CD14-positive monocyte (primary cell): ENCODE measurements at regions not wholly inside any gene's neighbourhood (a gene's known extent, or its start where the extent isn't known, plus 50 kb on each side); places are given as distances from the start of the nearest gene placed in this dataset.

Experiments
- DNase-seq, 3 donors: peaks; one replicate each; pipeline ENCODE4 v3.0.0-alpha.2; 2011 to 2022
- H2AFZ ChIP-seq: 2 replicates; pipeline ENCODE4 v1.6.0; 2012; ENCODE audit warnings: mild to moderate bottlenecking, low read depth, low read length, inconsistent platforms; ENCODE audit not compliant: insufficient read depth, poor library complexity, severe bottlenecking
- H3K27ac ChIP-seq, 2 donors: 1 replicate in 1 of 2; 2 replicates in 1 of 2; pipeline ENCODE4 v1.5.1; 2012 to 2013; ENCODE audit warnings: low read length in 2 of 2, control low read depth in 1 of 2, inconsistent platforms in 1 of 2, low read depth in 1 of 2, mild to moderate bottlenecking in 1 of 2
- H3K27me3 ChIP-seq, 2 donors: one replicate each; pipeline versions ENCODE4 v1.6.0 to v1.6.1; 2011 to 2013; ENCODE audit warnings: low read length in 2 of 2; ENCODE audit not compliant: control insufficient read depth in 2 of 2, insufficient read depth in 2 of 2
- H3K36me3 ChIP-seq, 2 donors: replicated peaks in 1 of 2; 1 replicate in 1 of 2; 2 replicates in 1 of 2; pipeline versions ENCODE4 v1.5.1 to v1.6.1; 2012 to 2013; ENCODE audit warnings: low read length in 2 of 2, control low read depth in 1 of 2, inconsistent platforms in 1 of 2, mild to moderate bottlenecking in 1 of 2; ENCODE audit not compliant: insufficient read depth in 2 of 2, control insufficient read depth in 1 of 2
- H3K4me1 ChIP-seq, 2 donors: 1 replicate in 1 of 2; 2 replicates in 1 of 2; pipeline versions ENCODE4 v1.5.1 to v1.6.1; 2012 to 2013; ENCODE audit warnings: low read length in 2 of 2, control low read depth in 1 of 2, inconsistent platforms in 1 of 2, mild to moderate bottlenecking in 1 of 2, moderate library complexity in 1 of 2; ENCODE audit not compliant: insufficient read depth in 2 of 2, control insufficient read depth in 1 of 2
- H3K4me2 ChIP-seq: replicated peaks from 2 replicates; pipeline ENCODE3; 2012; ENCODE audit warnings: low read length, moderate library complexity, mild to moderate bottlenecking; ENCODE audit not compliant: poor library complexity, severe bottlenecking; ENCODE audit errors: extremely low read depth
- H3K4me3 ChIP-seq, 3 experiments: fragments of 200-600 bp in 1 of 3; sonication (generic) in 1 of 3; replicated peaks in 1 of 3; 1 replicate in 2 of 3; 2 replicates in 1 of 3; pipeline ENCODE4 v1.5.1; 2011 to 2013; ENCODE audit warnings: low read length in 3 of 3, mild to moderate bottlenecking in 3 of 3, control low read depth in 2 of 3, low read depth in 2 of 3, inconsistent platforms in 1 of 3, moderate library complexity in 1 of 3
- H3K79me2 ChIP-seq: 2 replicates; pipeline ENCODE4 v1.6.0; 2012; ENCODE audit warnings: mild to moderate bottlenecking, control low read depth, inconsistent platforms, low read length, moderate library complexity; ENCODE audit not compliant: insufficient read depth
- H3K9ac ChIP-seq: 2 replicates; pipeline ENCODE4 v1.6.0; 2017; ENCODE audit warnings: low read length, mild to moderate bottlenecking; ENCODE audit not compliant: insufficient read depth, poor library complexity, severe bottlenecking
- H3K9me3 ChIP-seq, 2 donors: replicated peaks in 1 of 2; 1 replicate in 1 of 2; 2 replicates in 1 of 2; pipeline versions ENCODE4 v1.5.1 to v1.6.1; 2012 to 2013; ENCODE audit warnings: low read length in 2 of 2, control low read depth in 1 of 2; ENCODE audit not compliant: control insufficient read depth in 1 of 2, insufficient read depth in 1 of 2
- H4K20me1 ChIP-seq: 2 replicates; pipeline ENCODE4 v1.6.0; 2012; ENCODE audit warnings: mild to moderate bottlenecking, low read length, control low read depth, moderate library complexity; ENCODE audit not compliant: insufficient read depth
- H3K27ac Mint-ChIP-seq, 7 donors: one replicate each; pipeline ENCODE4 v1.8.0; 2020; ENCODE audit warnings: mild to moderate bottlenecking in 7 of 7, mixed read lengths in 7 of 7, moderate library complexity in 6 of 7, inconsistent platforms in 2 of 7
- H3K27me3 Mint-ChIP-seq, 3 donors: one replicate each; pipeline ENCODE4 v1.8.0; 2021 to 2022; ENCODE audit warnings: low read depth in 3 of 3, mild to moderate bottlenecking in 3 of 3, mixed read lengths in 3 of 3, moderate library complexity in 3 of 3, inconsistent platforms in 1 of 3
- H3K36me3 Mint-ChIP-seq, 2 donors: one replicate each; pipeline ENCODE4 v1.8.0; 2020; ENCODE audit warnings: mixed read lengths in 2 of 2, inconsistent platforms in 1 of 2, mild to moderate bottlenecking in 1 of 2
- H3K4me1 Mint-ChIP-seq: one replicate; pipeline ENCODE4 v1.8.0; 2020; ENCODE audit warnings: mild to moderate bottlenecking, mixed read lengths
- H3K4me3 Mint-ChIP-seq, 2 donors: one replicate each; pipeline ENCODE4 v1.8.0; 2020; ENCODE audit warnings: mild to moderate bottlenecking in 2 of 2, mixed read lengths in 2 of 2, moderate library complexity in 1 of 2
- H3K9me3 Mint-ChIP-seq, 7 donors: one replicate each; pipeline ENCODE4 v1.8.0; 2020 to 2022; ENCODE audit warnings: mixed read lengths in 7 of 7, mild to moderate bottlenecking in 6 of 7, moderate library complexity in 6 of 7, inconsistent platforms in 2 of 7
- WGBS: methylation state at CpG from one replicate; pipeline ENCODE4 v1.1.5; 2013; ENCODE audit warnings: missing lambda C conversion rate; ENCODE audit not compliant: insufficient coverage; 5-methylcytosine and 5-hydroxymethylcytosine counted together
- intact Hi-C, 2 donors: fragments of 100-400 bp; cut with micrococcal nuclease; formaldehyde crosslinking; loops; one replicate each; pipeline versions ENCODE4 v1.15.0 to v1.15.1; 2023
- TF ChIP-seq, protein P1 (sequence below): fragments of 200-600 bp; IDR thresholded peaks from one replicate; pipeline ENCODE4 v1.8.0; 2022; ENCODE audit warnings: antibody characterized with exemption, mild to moderate bottlenecking

DNA sequence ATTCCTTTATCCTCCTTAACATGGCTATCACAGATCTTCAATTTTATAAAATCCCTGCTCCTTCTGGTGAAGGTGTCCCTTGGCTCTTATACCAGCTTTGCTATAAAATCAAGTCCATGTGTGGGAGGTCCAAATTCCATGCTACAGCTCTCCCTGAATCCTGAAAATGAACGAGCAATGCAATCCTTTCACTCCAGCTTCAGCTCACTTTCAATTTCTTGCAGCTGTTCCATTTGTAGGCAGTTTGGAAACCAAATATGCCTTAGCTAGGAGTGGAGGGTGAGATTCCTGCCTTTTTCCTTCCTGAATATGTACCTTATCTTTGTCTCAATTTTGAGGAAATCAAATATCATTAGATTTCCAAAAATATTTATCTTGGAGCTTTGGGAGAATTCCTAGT is 402.6 kb downstream of the TTLL7 start:
- no peaks in the 10 kb centered on the region for H3K79me2 ChIP-seq
- peaks cover 26 to 27% of the 10 kb centered on the region in 2 donors for H3K9me3 ChIP-seq
- intact Hi-C loops = no loop called here
- no CpG with 5 or more reads among the region's 1 CpG for WGBS
- TF ChIP-seq, protein P1, sequence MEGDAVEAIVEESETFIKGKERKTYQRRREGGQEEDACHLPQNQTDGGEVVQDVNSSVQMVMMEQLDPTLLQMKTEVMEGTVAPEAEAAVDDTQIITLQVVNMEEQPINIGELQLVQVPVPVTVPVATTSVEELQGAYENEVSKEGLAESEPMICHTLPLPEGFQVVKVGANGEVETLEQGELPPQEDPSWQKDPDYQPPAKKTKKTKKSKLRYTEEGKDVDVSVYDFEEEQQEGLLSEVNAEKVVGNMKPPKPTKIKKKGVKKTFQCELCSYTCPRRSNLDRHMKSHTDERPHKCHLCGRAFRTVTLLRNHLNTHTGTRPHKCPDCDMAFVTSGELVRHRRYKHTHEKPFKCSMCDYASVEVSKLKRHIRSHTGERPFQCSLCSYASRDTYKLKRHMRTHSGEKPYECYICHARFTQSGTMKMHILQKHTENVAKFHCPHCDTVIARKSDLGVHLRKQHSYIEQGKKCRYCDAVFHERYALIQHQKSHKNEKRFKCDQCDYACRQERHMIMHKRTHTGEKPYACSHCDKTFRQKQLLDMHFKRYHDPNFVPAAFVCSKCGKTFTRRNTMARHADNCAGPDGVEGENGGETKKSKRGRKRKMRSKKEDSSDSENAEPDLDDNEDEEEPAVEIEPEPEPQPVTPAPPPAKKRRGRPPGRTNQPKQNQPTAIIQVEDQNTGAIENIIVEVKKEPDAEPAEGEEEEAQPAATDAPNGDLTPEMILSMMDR = no peak
- no peak overlapping the region for H2AFZ ChIP-seq
- H3K4me3 Mint-ChIP-seq = no peak overlapping the region
- H3K4me2 ChIP-seq = no peak overlapping the region
- no peaks in the 10 kb centered on the region for H3K36me3 ChIP-seq
- peaks cover 0 to 1% (median 0%) of the 10 kb centered on the region in 3 donors for H3K27me3 Mint-ChIP-seq
- H3K4me1 ChIP-seq = no peaks in the 10 kb centered on the region
- H3K27ac ChIP-seq = no peak overlapping the region
- no peaks in the 10 kb centered on the region for H3K4me1 Mint-ChIP-seq
- H3K9me3 Mint-ChIP-seq = peaks cover 6 to 37% (median 21%) of the 10 kb centered on the region in 7 donors
- DNase-seq = no peak
- H3K36me3 Mint-ChIP-seq = no peaks in the 10 kb centered on the region
- H3K9ac ChIP-seq = no peak overlapping the region
- no peaks in the 10 kb centered on the region for H3K27me3 ChIP-seq
- no peaks in the 10 kb centered on the region for H4K20me1 ChIP-seq
- H3K4me3 ChIP-seq = no peak overlapping the region
- no peak overlapping the region for H3K27ac Mint-ChIP-seq

DNA sequence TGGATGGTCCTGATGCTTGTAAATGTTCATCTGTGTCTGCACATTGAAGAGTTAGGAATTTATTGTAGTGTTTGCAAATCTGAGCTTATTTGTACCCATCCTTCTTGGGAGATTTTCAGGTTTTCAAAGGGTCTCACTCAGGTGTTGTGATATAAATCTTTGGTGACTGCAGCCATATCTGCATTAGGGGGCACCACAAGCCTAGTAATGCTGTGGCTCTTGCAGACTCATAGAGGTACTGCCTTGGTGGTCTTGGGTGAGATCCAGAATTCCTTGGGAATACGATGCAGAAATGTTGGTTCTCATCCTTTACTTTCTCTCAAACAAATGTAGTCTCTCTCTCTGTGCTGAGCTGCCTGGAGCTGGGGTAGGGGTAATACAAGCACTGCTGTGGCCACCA is 405.9 kb downstream of the TTLL7 start:
- H3K27me3 ChIP-seq = no peaks in the 10 kb centered on the region
- Mint-ChIP-seq H3K4me3 (no peak overlapping the region), H3K27ac (no peak overlapping the region), H3K36me3 (no peaks in the 10 kb centered on the region), H3K27me3 (peaks cover 0 to 2% (median 0%) of the 10 kb centered on the region in 3 donors), H3K4me1 (no peaks in the 10 kb centered on the region), H3K9me3 (peaks cover 6 to 21% (median 12%) of the 10 kb centered on the region in 7 donors)
- H3K79me2 ChIP-seq = no peaks in the 10 kb centered on the region
- no peak overlapping the region for H3K9ac ChIP-seq
- H3K4me3 ChIP-seq = no peak overlapping the region
- no peak overlapping the region for H2AFZ ChIP-seq
- H3K4me1 ChIP-seq = no peaks in the 10 kb centered on the region
- TF ChIP-seq, protein P1 = no peak
- no peaks in the 10 kb centered on the region for H4K20me1 ChIP-seq
- intact Hi-C loops = no loop called here
- H3K9me3 ChIP-seq = peaks cover 11 to 14% of the 10 kb centered on the region in 2 donors
- H3K27ac ChIP-seq = no peak overlapping the region
- DNase-seq = no peak
- H3K4me2 ChIP-seq = no peak overlapping the region
- H3K36me3 ChIP-seq = no peaks in the 10 kb centered on the region
- WGBS = no CpG with 5 or more reads among the region's 1 CpG
